ENCODE measurements at regions not wholly inside any gene's neighbourhood (a gene's known extent, or its start where the extent isn't known, plus 50 kb on each side); places are given as distances from the start of the nearest gene placed in this dataset.
"Not testable (repeated sequence)": the region's sequence is repeated elsewhere in the genome, so short reads cannot be mapped to it uniquely, and the experiment has no call there.

GRCh38 chr4:19039816-19040215 lies 1018.3 kb upstream of the LCORL start:
- peaks cover 13% of the 10 kb centered on the region in 2 donors for H3K9me3 Mint-ChIP-seq
- H3K4me1 Mint-ChIP-seq (ENCODE audit: low read depth): no peaks in the 10 kb centered on the region
- H3K27me3 Mint-ChIP-seq (ENCODE audit: low read depth): no peaks in the 10 kb centered on the region
- DNase-seq (no peak), ATAC-seq (replicated peaks in 1 of 2) (no peak)
- H3K36me3 Mint-ChIP-seq (ENCODE audit: insufficient read depth in 2 of 2): no peaks in the 10 kb centered on the region
- no peak overlapping the region for H3K4me3 Mint-ChIP-seq
- no peak overlapping the region for H3K27ac Mint-ChIP-seq

- ATAC-seq (replicated peaks in 1 of 2): no peak
Observed at GRCh38 chr4:19038231-19038630, 1016.7 kb upstream of the LCORL start.

GRCh38 chr4:19033816-19034733 lies 1012.5 kb upstream of the LCORL start:
- DNase-seq (no peak), ATAC-seq (replicated peaks in 1 of 2) (no peak)
- H3K36me3 Mint-ChIP-seq (ENCODE audit: insufficient read depth in 2 of 2): no peaks in the 10 kb centered on the region
- H3K27ac Mint-ChIP-seq: no peak overlapping the region
- H3K4me3 Mint-ChIP-seq: no peak overlapping the region
- no peaks in the 10 kb centered on the region for H3K4me1 Mint-ChIP-seq (ENCODE audit: low read depth)
- H3K9me3 Mint-ChIP-seq: peaks cover 4 to 7% of the 10 kb centered on the region in 2 donors
- H3K27me3 Mint-ChIP-seq (ENCODE audit: low read depth): no peaks in the 10 kb centered on the region

More at GRCh38 chr4:19038231-19038630, 1016.7 kb upstream of the LCORL start:
- no peak for DNase-seq
- Mint-ChIP-seq H3K36me3 (ENCODE audit: insufficient read depth in 2 of 2) (no peaks in the 10 kb centered on the region), H3K4me3 (no peak overlapping the region), H3K4me1 (ENCODE audit: low read depth) (no peaks in the 10 kb centered on the region), H3K27ac (no peak overlapping the region), H3K27me3 (ENCODE audit: low read depth) (no peaks in the 10 kb centered on the region), H3K9me3 (peaks cover 8 to 10% of the 10 kb centered on the region in 2 donors)

- Mint-ChIP-seq H3K27ac (no peak overlapping the region), H3K36me3 (ENCODE audit: insufficient read depth in 2 of 2) (no peaks in the 10 kb centered on the region), H3K9me3 (peaks cover 1 to 8% of the 10 kb centered on the region in 2 donors), H3K4me1 (ENCODE audit: low read depth) (no peaks in the 10 kb centered on the region), H3K27me3 (ENCODE audit: low read depth) (no peaks in the 10 kb centered on the region), H3K4me3 (no peak overlapping the region)
- no peak for DNase-seq
- ATAC-seq (replicated peaks in 1 of 2): no peak
Observed at GRCh38 chr4:19030536-19030935, 1009.0 kb upstream of the LCORL start.

GRCh38 chr4:19030048-19030447 lies 1008.5 kb upstream of the LCORL start:
- no peak overlapping the region for H3K4me3 Mint-ChIP-seq
- no peaks in the 10 kb centered on the region for H3K4me1 Mint-ChIP-seq (ENCODE audit: low read depth)
- H3K9me3 Mint-ChIP-seq: peaks cover 1 to 9% of the 10 kb centered on the region in 2 donors
- H3K27me3 Mint-ChIP-seq (ENCODE audit: low read depth): no peaks in the 10 kb centered on the region
- H3K36me3 Mint-ChIP-seq (ENCODE audit: insufficient read depth in 2 of 2): no peaks in the 10 kb centered on the region
- ATAC-seq (replicated peaks in 1 of 2) (no peak), DNase-seq (no peak)
- no peak overlapping the region for H3K27ac Mint-ChIP-seq

- Mint-ChIP-seq H3K36me3 (ENCODE audit: insufficient read depth in 2 of 2) (no peaks in the 10 kb centered on the region), H3K9me3 (peaks cover 4 to 8% of the 10 kb centered on the region in 2 donors), H3K27ac (no peak overlapping the region), H3K4me1 (ENCODE audit: low read depth) (no peaks in the 10 kb centered on the region), H3K27me3 (ENCODE audit: low read depth) (no peaks in the 10 kb centered on the region), H3K4me3 (no peak overlapping the region)
- DNase-seq (no peak), ATAC-seq (replicated peaks in 1 of 2) (no peak)
Observed at GRCh38 chr4:19026281-19026680, 1004.7 kb upstream of the LCORL start.

GRCh38 chr4:19025031-19025430 lies 1003.5 kb upstream of the LCORL start:
- Mint-ChIP-seq H3K4me1 (ENCODE audit: low read depth) (no peaks in the 10 kb centered on the region), H3K4me3 (no peak overlapping the region), H3K27ac (no peak overlapping the region), H3K36me3 (ENCODE audit: insufficient read depth in 2 of 2) (no peaks in the 10 kb centered on the region), H3K9me3 (peaks cover 8 to 9% of the 10 kb centered on the region in 2 donors), H3K27me3 (ENCODE audit: low read depth) (no peaks in the 10 kb centered on the region)
- DNase-seq (no peak), ATAC-seq (replicated peaks in 1 of 2) (no peak)

- Mint-ChIP-seq H3K27ac (no peak overlapping the region), H3K4me3 (no peak overlapping the region), H3K27me3 (ENCODE audit: low read depth) (no peaks in the 10 kb centered on the region), H3K4me1 (ENCODE audit: low read depth) (no peaks in the 10 kb centered on the region), H3K36me3 (ENCODE audit: insufficient read depth in 2 of 2) (no peaks in the 10 kb centered on the region), H3K9me3 (peaks cover 8 to 9% of the 10 kb centered on the region in 2 donors)
- no peak for DNase-seq
- no peak for ATAC-seq (replicated peaks in 1 of 2)
Observed at GRCh38 chr4:19024047-19024446, 1002.5 kb upstream of the LCORL start.

GRCh38 chr4:19021617-19022016 lies 1000.1 kb upstream of the LCORL start:
- Mint-ChIP-seq H3K4me3 (no peak overlapping the region), H3K27ac (no peak overlapping the region), H3K9me3 (peaks cover 6 to 12% of the 10 kb centered on the region in 2 donors), H3K36me3 (ENCODE audit: insufficient read depth in 2 of 2) (no peaks in the 10 kb centered on the region), H3K4me1 (ENCODE audit: low read depth) (no peaks in the 10 kb centered on the region), H3K27me3 (ENCODE audit: low read depth) (no peaks in the 10 kb centered on the region)
- no peak for ATAC-seq (replicated peaks in 1 of 2)
- DNase-seq: no peak

- not testable (repeated sequence) for H3K4me1 Mint-ChIP-seq (ENCODE audit: low read depth); H3K36me3 Mint-ChIP-seq (ENCODE audit: insufficient read depth in 2 of 2); H3K27ac Mint-ChIP-seq; ATAC-seq (replicated peaks in 1 of 2); DNase-seq; H3K4me3 Mint-ChIP-seq; H3K27me3 Mint-ChIP-seq (ENCODE audit: low read depth)
- H3K9me3 Mint-ChIP-seq: peaks cover 2 to 10% of the 10 kb centered on the region in 2 donors
Observed at GRCh38 chr4:19016550-19016949, 995.0 kb upstream of the LCORL start.

- DNase-seq: no peak
Observed at GRCh38 chr4:19014594-19014993, 993.0 kb upstream of the LCORL start.

GRCh38 chr4:19010761-19011160 lies 989.2 kb upstream of the LCORL start:
- ATAC-seq (replicated peaks in 1 of 2): no peak
- Mint-ChIP-seq H3K27me3 (ENCODE audit: low read depth) (no peaks in the 10 kb centered on the region), H3K36me3 (ENCODE audit: insufficient read depth in 2 of 2) (no peaks in the 10 kb centered on the region), H3K4me1 (ENCODE audit: low read depth) (no peaks in the 10 kb centered on the region), H3K4me3 (no peak overlapping the region), H3K9me3 (peaks cover 2 to 5% of the 10 kb centered on the region in 2 donors), H3K27ac (no peak overlapping the region)
- no peak for DNase-seq

More at GRCh38 chr4:19014594-19014993, 993.0 kb upstream of the LCORL start:
- no peaks in the 10 kb centered on the region for H3K4me1 Mint-ChIP-seq (ENCODE audit: low read depth)
- no peak overlapping the region for H3K27ac Mint-ChIP-seq
- H3K36me3 Mint-ChIP-seq (ENCODE audit: insufficient read depth in 2 of 2): no peaks in the 10 kb centered on the region
- no peak for ATAC-seq (replicated peaks in 1 of 2)
- H3K4me3 Mint-ChIP-seq: no peak overlapping the region
- peaks cover 2 to 5% of the 10 kb centered on the region in 2 donors for H3K9me3 Mint-ChIP-seq
- H3K27me3 Mint-ChIP-seq (ENCODE audit: low read depth): no peaks in the 10 kb centered on the region

- no peaks in the 10 kb centered on the region for H3K27me3 Mint-ChIP-seq (ENCODE audit: low read depth)
- DNase-seq (no peak), ATAC-seq (replicated peaks in 1 of 2) (no peak)
- H3K36me3 Mint-ChIP-seq (ENCODE audit: insufficient read depth in 2 of 2): no peaks in the 10 kb centered on the region
- no peaks in the 10 kb centered on the region for H3K4me1 Mint-ChIP-seq (ENCODE audit: low read depth)
- no peak overlapping the region for H3K4me3 Mint-ChIP-seq
- no peak overlapping the region for H3K27ac Mint-ChIP-seq
- peaks cover 4 to 8% of the 10 kb centered on the region in 2 donors for H3K9me3 Mint-ChIP-seq
Observed at GRCh38 chr4:19009881-19010280, 988.3 kb upstream of the LCORL start.

- H3K27me3 Mint-ChIP-seq (ENCODE audit: low read depth): no peaks in the 10 kb centered on the region
- no peak overlapping the region for H3K27ac Mint-ChIP-seq
- ATAC-seq (replicated peaks in 1 of 2): no peak
Observed at GRCh38 chr4:19005211-19005610, 983.7 kb upstream of the LCORL start.

More at GRCh38 chr4:19005211-19005610, 983.7 kb upstream of the LCORL start:
- Mint-ChIP-seq H3K36me3 (ENCODE audit: insufficient read depth in 2 of 2) (no peaks in the 10 kb centered on the region), H3K4me1 (ENCODE audit: low read depth) (no peaks in the 10 kb centered on the region), H3K9me3 (peaks cover 11 to 12% of the 10 kb centered on the region in 2 donors), H3K4me3 (no peak overlapping the region)
- no peak for DNase-seq

All from activated T-cell treated with anti-CD3 and anti-CD28 coated beads, Interleukin-2, amount 50 U/mL, for 72 hours (primary cell).